Left lung (tissue), 4 donors: ENCODE measurements at regions not wholly inside any gene's neighbourhood (a gene's known extent, or its start where the extent isn't known, plus 50 kb on each side); places are given as distances from the start of the nearest gene placed in this dataset.

Source experiments
- ATAC-seq: fragments of 200-7000 bp; cut with Tn5 transposase; one replicate; pipeline ENCODE4 v1.9.1; 2020; ENCODE audit warnings: moderate library complexity
- DNase-seq, 4 donors: peaks; one replicate each; pipeline ENCODE4 v3.0.0-alpha.2; 2013 to 2020
- H3K27ac ChIP-seq, 2 donors: fragments of 200-600 bp; sonication (generic) in 1 of 2; one replicate each; pipeline versions ENCODE4 v1.5.0 to v1.8.0; 2020 to 2021
- H3K27me3 ChIP-seq, 2 donors: fragments of 200-600 bp; sonication (generic) in 1 of 2; one replicate each; pipeline versions ENCODE4 v1.5.0 to v1.8.0; 2020 to 2021
- H3K36me3 ChIP-seq, 2 donors: fragments of 200-600 bp; sonication (generic) in 1 of 2; one replicate each; pipeline versions ENCODE4 v1.5.0 to v1.8.0; 2020 to 2021
- H3K4me1 ChIP-seq, 2 donors: fragments of 200-600 bp; one replicate each; pipeline ENCODE4 v1.8.0; 2021
- H3K4me3 ChIP-seq, 2 donors: fragments of 200-600 bp; sonication (generic) in 1 of 2; one replicate each; pipeline versions ENCODE4 v1.5.0 to v1.8.0; 2020 to 2021; ENCODE audit warnings: mild to moderate bottlenecking in 1 of 2
- H3K9me3 ChIP-seq, 2 donors: fragments of 200-600 bp; sonication (generic) in 1 of 2; one replicate each; pipeline versions ENCODE4 v1.5.0 to v1.8.0; 2020 to 2021
- CTCF ChIP-seq, 2 donors: fragments of 200-600 bp; sonication (generic) in 1 of 2; IDR thresholded peaks; one replicate each; pipeline versions ENCODE4 v1.5.0 to v1.8.0; 2021; ENCODE audit warnings: antibody characterized with exemption in 2 of 2
- intact Hi-C, 2 donors: fragments of 100-400 bp; cut with DNase I; formaldehyde crosslinking; loops; one replicate each; pipeline versions ENCODE4 v1.11.2 to v1.14.2; 2022
- donor health status: DM: no; HTN: yes; CAD: no.
- donor health status: DM: no; HTN: no; CAD: no.

- ATAC-seq (no peak), DNase-seq (no peak)
- peaks cover 4 to 52% of the 10 kb centered on the region in 2 donors for H3K27me3 ChIP-seq
- intact Hi-C loops, result no loop called here
- no peaks in the 10 kb centered on the region for H3K36me3 ChIP-seq
- H3K9me3 ChIP-seq, result no peaks in the 10 kb centered on the region
- TF ChIP-seq CTCF (IDR thresholded peaks at IDR 0.05), result no peak
- peaks cover 0 to 6% of the 10 kb centered on the region in 2 donors for H3K4me1 ChIP-seq
- H3K4me3 ChIP-seq, result no peak overlapping the region
- no peak overlapping the region for H3K27ac ChIP-seq
Observed at GRCh38 chr7:54662701-54663100, 96.3 kb downstream of the SEC61G start.

- intact Hi-C loops, result no loop called here
- Histone ChIP-seq H3K9me3 (no peaks in the 10 kb centered on the region), H3K27ac (no peak overlapping the region), H3K4me3 (no peak overlapping the region), H3K36me3 (no peaks in the 10 kb centered on the region), H3K27me3 (no peaks in the 10 kb centered on the region), H3K4me1 (no peaks in the 10 kb centered on the region)
- no peak for TF ChIP-seq CTCF (IDR thresholded peaks at IDR 0.05)
- ATAC-seq, result no peak
- no peak for DNase-seq
Observed at GRCh38 chr7:54653905-54654304, 105.1 kb downstream of the SEC61G start.

- ATAC-seq, result no peak
- no peaks in the 10 kb centered on the region for H3K4me1 ChIP-seq
- H3K36me3 ChIP-seq, result no peaks in the 10 kb centered on the region
- no peaks in the 10 kb centered on the region for H3K27me3 ChIP-seq
- no peak for TF ChIP-seq CTCF (IDR thresholded peaks at IDR 0.05)
- DNase-seq, result no peak
- H3K27ac ChIP-seq, result no peak overlapping the region
- H3K4me3 ChIP-seq, result no peak overlapping the region
- H3K9me3 ChIP-seq, result no peaks in the 10 kb centered on the region
- intact Hi-C loops, result no loop called here
Observed at GRCh38 chr7:54643064-54643463, 100.9 kb downstream of the VSTM2A start.

- no peaks in the 10 kb centered on the region for H3K27me3 ChIP-seq
- no peak overlapping the region for H3K4me3 ChIP-seq
- ATAC-seq (no peak), DNase-seq (no peak)
- no peak overlapping the region for H3K27ac ChIP-seq
- H3K4me1 ChIP-seq, result no peaks in the 10 kb centered on the region
- H3K36me3 ChIP-seq, result no peaks in the 10 kb centered on the region
- no peak for TF ChIP-seq CTCF (IDR thresholded peaks at IDR 0.05)
- intact Hi-C loops, result no loop called here
- H3K9me3 ChIP-seq, result no peaks in the 10 kb centered on the region
Observed at GRCh38 chr7:54637712-54638396, 95.7 kb downstream of the VSTM2A start.

GRCh38 chr7:54632696-54633095 is 90.5 kb downstream of the VSTM2A start:
- no peak overlapping the region for H3K27ac ChIP-seq
- ATAC-seq (no peak), DNase-seq (no peak)
- no peaks in the 10 kb centered on the region for H3K4me1 ChIP-seq
- intact Hi-C loops, result no loop called here
- no peak overlapping the region for H3K4me3 ChIP-seq
- peaks cover 0 to 2% of the 10 kb centered on the region in 2 donors for H3K9me3 ChIP-seq
- no peak for TF ChIP-seq CTCF (IDR thresholded peaks at IDR 0.05)
- H3K36me3 ChIP-seq, result no peaks in the 10 kb centered on the region
- no peaks in the 10 kb centered on the region for H3K27me3 ChIP-seq
